Ovary (tissue), 3 donors: ENCODE measurements at regions not wholly inside any gene's neighbourhood (a gene's known extent, or its start where the extent isn't known, plus 50 kb on each side); places are given as distances from the start of the nearest gene placed in this dataset.

Source experiments
- CTCF ChIP-seq, 3 donors: fragments of 450-650 bp in 2 of 3; fragments of 200-600 bp in 1 of 3; IDR thresholded peaks; one replicate each; pipeline versions ENCODE4 v1.5.1 to v1.8.0; 2016 to 2022; ENCODE audit warnings: antibody characterized with exemption in 3 of 3, mild to moderate bottlenecking in 1 of 3
- EP300 ChIP-seq: sonication (generic); formaldehyde crosslinking; IDR thresholded peaks from one replicate; pipeline ENCODE4 v1.6.1; 2017; ENCODE audit warnings: antibody characterized with exemption
- POLR2A ChIP-seq: fragments of 450-650 bp; IDR thresholded peaks from one replicate; pipeline ENCODE4 v1.6.1; 2017; ENCODE audit warnings: antibody characterized with exemption, mild to moderate bottlenecking, moderate library complexity
- donor health status: DM: no; HTN: no; CAD: no.

- TF ChIP-seq CTCF (IDR thresholded peaks at IDR 0.05) (no peak), EP300 (no peak), POLR2A (no peak)
Observed at GRCh38 chr14:97120204-97120603, 323.0 kb downstream of the VRK1 start.
